ENCODE measurements at regions not wholly inside any gene's neighbourhood (a gene's known extent, or its start where the extent isn't known, plus 50 kb on each side); places are given as distances from the start of the nearest gene placed in this dataset.

GRCh38 chr9:97237951-97238889 lies 69.2 kb upstream of the CCDC180 start (continued):
- TF ChIP-seq CHD7 (IDR thresholded peaks at IDR 0.05; ENCODE audit: insufficient replicate concordance, low read length) (no peak), SP1 (IDR thresholded peaks at IDR 0.05; ENCODE audit: low read depth, low read length) (no peak), SIX5 (IDR thresholded peaks at IDR 0.05; ENCODE audit: low read depth, low read length) (no peak), NANOG (IDR thresholded peaks at IDR 0.05; ENCODE audit: insufficient read depth, low read depth, low read length, poor library complexity, severe bottlenecking) (no peak), SIN3A (conservative IDR thresholded peaks at IDR 0.05 in 1 of 2, IDR thresholded peaks at IDR 0.05 in 1 of 2; ENCODE audit: low read depth in 1 of 2, low read length in 2 of 2) (no peak), TCF12 (IDR thresholded peaks at IDR 0.05; ENCODE audit: low read depth, low read length) (no peak), RXRA (IDR thresholded peaks at IDR 0.05; ENCODE audit: insufficient read depth, low read depth, low read length) (no peak), GABPA (IDR thresholded peaks at IDR 0.05; ENCODE audit: borderline replicate concordance, insufficient read depth, low read length) (no peak)

Data from H1 (cell line).